SK-N-SH (cell line): ENCODE measurements at regions not wholly inside any gene's neighbourhood (a gene's known extent, or its start where the extent isn't known, plus 50 kb on each side); places are given as distances from the start of the nearest gene placed in this dataset.

ENCODE experiments used
- CTCF ChIA-PET: fragments of 300-600, 350-600 bp; formaldehyde crosslinking; extraction: SDS; loops from one replicate; lab custom pipeline; 2021; lab: Yijun Ruan, JAX
- POLR2A ChIA-PET: fragments of 350-600 bp; sonication (Branson Sonifier 250); formaldehyde crosslinking; extraction: SDS; loops from one replicate; lab custom pipeline; 2020; ENCODE audit warnings: antibody characterized with exemption, inconsistent platforms; lab: Yijun Ruan, JAX
- DNase-seq: peaks from one replicate; pipeline ENCODE4 v3.0.0; 2012
- H2AFZ ChIP-seq: fragments of 200-600 bp; sonication (generic); 2 replicates; pipeline ENCODE4 v1.8.1; 2016; ENCODE audit warnings: antibody characterized with exemption, mild to moderate bottlenecking, low read depth
- H3F3A ChIP-seq: fragments of 200-600 bp; sonication (generic); replicated peaks from 2 replicates; pipeline ENCODE3; 2016; ENCODE audit warnings: antibody characterized with exemption, mild to moderate bottlenecking; ENCODE audit not compliant: insufficient read depth
- H3K27ac ChIP-seq, 2 experiments: fragments of 200-500 bp in 1 of 2; fragments of 200-600 bp in 1 of 2; sonication (Bioruptor generic) in 1 of 2; sonication (generic), shearing (Covaris generic) in 1 of 2; 2 replicates each; pipeline versions ENCODE4 v1.5.1 to v1.6.1; 2014 to 2016; ENCODE audit warnings: low read depth in 2 of 2, inconsistent platforms in 1 of 2, low read length in 1 of 2, mild to moderate bottlenecking in 1 of 2, mixed read lengths in 1 of 2
- H3K27me3 ChIP-seq: fragments of 200-600 bp; sonication (generic), shearing (Covaris generic); 2 replicates; pipeline ENCODE4 v1.6.1; 2016; ENCODE audit warnings: mixed run types; ENCODE audit not compliant: insufficient read depth
- H3K36me3 ChIP-seq, 2 experiments: fragments of 200-500 bp in 1 of 2; fragments of 200-600 bp in 1 of 2; sonication (Bioruptor generic) in 1 of 2; sonication (generic) in 1 of 2; replicated peaks in 1 of 2; 2 replicates each; pipeline versions ENCODE3 to v1.5.1; 2014 to 2016; ENCODE audit warnings: low read length in 1 of 2, mild to moderate bottlenecking in 1 of 2; ENCODE audit not compliant: insufficient read depth in 2 of 2, control insufficient read depth in 1 of 2
- H3K4me1 ChIP-seq, 2 experiments: fragments of 200-500 bp in 1 of 2; fragments of 200-600 bp in 1 of 2; sonication (Bioruptor generic) in 1 of 2; sonication (generic), shearing (Covaris generic) in 1 of 2; 2 replicates each; pipeline versions ENCODE4 v1.5.1 to v1.6.1; 2014 to 2016; ENCODE audit warnings: low read depth in 1 of 2, low read length in 1 of 2, mixed run types in 1 of 2; ENCODE audit not compliant: insufficient read depth in 2 of 2, control insufficient read depth in 1 of 2
- H3K4me2 ChIP-seq: fragments of 200-600 bp; sonication (generic), shearing (Covaris generic); 2 replicates; pipeline ENCODE4 v1.6.1; 2017; ENCODE audit warnings: mixed run types
- H3K4me3 ChIP-seq, 2 experiments: fragments of 200-500 bp in 1 of 2; fragments of 200-600 bp in 1 of 2; sonication (Bioruptor generic) in 1 of 2; sonication (generic), shearing (Covaris generic) in 1 of 2; 2 replicates each; pipeline versions ENCODE4 v1.5.1 to v1.8.1; 2014 to 2016; ENCODE audit warnings: low read depth in 2 of 2, inconsistent platforms in 1 of 2, low read length in 1 of 2, mild to moderate bottlenecking in 1 of 2, mixed read lengths in 1 of 2, moderate library complexity in 1 of 2
- H3K79me2 ChIP-seq: fragments of 200-600 bp; sonication (generic); 2 replicates; pipeline ENCODE4 v1.8.1; 2017; ENCODE audit warnings: mild to moderate bottlenecking; ENCODE audit not compliant: insufficient read depth
- H3K9ac ChIP-seq: fragments of 200-600 bp; sonication (generic); 2 replicates; pipeline ENCODE4 v1.6.1; 2017; ENCODE audit warnings: mixed run types
- H3K9me2 ChIP-seq: fragments of 200-600 bp; sonication (generic); 2 replicates; pipeline ENCODE4 v1.6.1; 2017; ENCODE audit warnings: mixed run types
- H3K9me3 ChIP-seq: fragments of 200-600 bp; sonication (generic); 2 replicates; pipeline ENCODE4 v1.6.1; 2017; ENCODE audit warnings: mixed run types, mild to moderate bottlenecking, moderate library complexity
- H4K20me1 ChIP-seq: fragments of 200-600 bp; sonication (generic); 2 replicates; pipeline ENCODE4 v1.6.1; 2017; ENCODE audit warnings: mild to moderate bottlenecking, mixed run types; ENCODE audit not compliant: insufficient read depth
- ELF1 ChIP-seq: IDR thresholded peaks from 2 replicates; pipeline ENCODE4 v1.4.0; 2012
- FOSL2 ChIP-seq: IDR thresholded peaks from 2 replicates; pipeline ENCODE4 v1.4.0; 2012; ENCODE audit warnings: low read depth, mild to moderate bottlenecking, moderate library complexity, borderline replicate concordance
- FOXM1 ChIP-seq: IDR thresholded peaks from 2 replicates; pipeline ENCODE4 v1.4.0; 2012; ENCODE audit warnings: low read depth, mild to moderate bottlenecking
- MXI1 ChIP-seq: IDR thresholded peaks from 2 replicates; pipeline ENCODE4 v1.6.1; 2012; ENCODE audit warnings: mild to moderate bottlenecking, low read depth, low read length, improper control_type of control experiment
- RAD21 ChIP-seq: IDR thresholded peaks from 2 replicates; pipeline ENCODE4 v1.6.1; 2012; ENCODE audit warnings: mild to moderate bottlenecking, low read length
- RFX5 ChIP-seq: IDR thresholded peaks from 2 replicates; pipeline ENCODE4 v1.6.1; 2012; ENCODE audit warnings: mild to moderate bottlenecking, improper control_type of control experiment, low read length
- SIN3A ChIP-seq: IDR thresholded peaks from 2 replicates; pipeline ENCODE4 v1.6.1; 2012; ENCODE audit warnings: low read depth, mild to moderate bottlenecking, low read length, moderate library complexity, borderline replicate concordance
- USF1 ChIP-seq: IDR thresholded peaks from 2 replicates; pipeline ENCODE4 v1.4.0; 2012; ENCODE audit warnings: low read depth, borderline replicate concordance
- USF2 ChIP-seq: fragments of 150-350 bp; IDR thresholded peaks from 2 replicates; pipeline ENCODE4 v1.6.1; 2017; ENCODE audit warnings: antibody characterized with exemption, low read length, low read depth, borderline replicate concordance
- WGBS: methylation state at CpG from one replicate; pipeline ENCODE4 v1.1.6; 2017; ENCODE audit warnings: low lambda C conversion rate; 5-methylcytosine and 5-hydroxymethylcytosine counted together
- TF ChIP-seq, protein P1 (sequence below): fragments of 150-350 bp; IDR thresholded peaks from 2 replicates; pipeline ENCODE4 v1.6.1; 2016; ENCODE audit warnings: mild to moderate bottlenecking, low read depth, low read length
- TF ChIP-seq, protein P2 (sequence below): IDR thresholded peaks from 2 replicates; pipeline ENCODE4 v1.6.1; 2012; ENCODE audit warnings: mild to moderate bottlenecking, low read depth, low read length, moderate library complexity

DNA sequence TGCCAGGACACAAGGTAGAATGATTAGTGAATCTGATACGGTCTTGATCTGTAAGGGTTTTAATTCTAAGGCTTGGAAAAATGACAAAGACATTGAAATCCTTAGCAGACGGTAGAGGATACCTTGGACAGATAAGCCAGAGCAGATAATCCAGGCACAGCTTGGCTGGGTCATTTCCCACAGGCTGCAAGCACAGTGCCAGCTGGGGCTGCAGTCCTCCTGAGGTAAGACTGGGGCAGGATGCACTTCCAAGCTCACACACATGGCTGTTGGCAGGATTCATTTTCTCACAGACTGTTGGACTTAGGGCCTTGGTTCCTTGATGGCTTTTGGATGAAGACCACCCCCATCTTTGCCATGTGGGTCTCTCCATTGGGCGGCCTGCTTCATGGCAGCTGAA, 63.2 kb upstream of the BMPER start:
- CTCF ChIA-PET = interaction anchor here (1.0 to 2.4 kb wide), 2 partner anchors 53 to 91 kb away, joined by 3 to 9 read pairs; no protein-coding TSS in a partner anchor
- no peak for TF ChIP-seq SIN3A
- TF ChIP-seq USF2 = no peak
- TF ChIP-seq USF1 = no peak
- no peak for TF ChIP-seq FOXM1
- no peak for TF ChIP-seq RAD21
- no peak for TF ChIP-seq RFX5
- TF ChIP-seq ELF1 = no peak
- TF ChIP-seq, protein P1, sequence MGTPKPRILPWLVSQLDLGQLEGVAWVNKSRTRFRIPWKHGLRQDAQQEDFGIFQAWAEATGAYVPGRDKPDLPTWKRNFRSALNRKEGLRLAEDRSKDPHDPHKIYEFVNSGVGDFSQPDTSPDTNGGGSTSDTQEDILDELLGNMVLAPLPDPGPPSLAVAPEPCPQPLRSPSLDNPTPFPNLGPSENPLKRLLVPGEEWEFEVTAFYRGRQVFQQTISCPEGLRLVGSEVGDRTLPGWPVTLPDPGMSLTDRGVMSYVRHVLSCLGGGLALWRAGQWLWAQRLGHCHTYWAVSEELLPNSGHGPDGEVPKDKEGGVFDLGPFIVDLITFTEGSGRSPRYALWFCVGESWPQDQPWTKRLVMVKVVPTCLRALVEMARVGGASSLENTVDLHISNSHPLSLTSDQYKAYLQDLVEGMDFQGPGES = no peak
- TF ChIP-seq, protein P2, sequence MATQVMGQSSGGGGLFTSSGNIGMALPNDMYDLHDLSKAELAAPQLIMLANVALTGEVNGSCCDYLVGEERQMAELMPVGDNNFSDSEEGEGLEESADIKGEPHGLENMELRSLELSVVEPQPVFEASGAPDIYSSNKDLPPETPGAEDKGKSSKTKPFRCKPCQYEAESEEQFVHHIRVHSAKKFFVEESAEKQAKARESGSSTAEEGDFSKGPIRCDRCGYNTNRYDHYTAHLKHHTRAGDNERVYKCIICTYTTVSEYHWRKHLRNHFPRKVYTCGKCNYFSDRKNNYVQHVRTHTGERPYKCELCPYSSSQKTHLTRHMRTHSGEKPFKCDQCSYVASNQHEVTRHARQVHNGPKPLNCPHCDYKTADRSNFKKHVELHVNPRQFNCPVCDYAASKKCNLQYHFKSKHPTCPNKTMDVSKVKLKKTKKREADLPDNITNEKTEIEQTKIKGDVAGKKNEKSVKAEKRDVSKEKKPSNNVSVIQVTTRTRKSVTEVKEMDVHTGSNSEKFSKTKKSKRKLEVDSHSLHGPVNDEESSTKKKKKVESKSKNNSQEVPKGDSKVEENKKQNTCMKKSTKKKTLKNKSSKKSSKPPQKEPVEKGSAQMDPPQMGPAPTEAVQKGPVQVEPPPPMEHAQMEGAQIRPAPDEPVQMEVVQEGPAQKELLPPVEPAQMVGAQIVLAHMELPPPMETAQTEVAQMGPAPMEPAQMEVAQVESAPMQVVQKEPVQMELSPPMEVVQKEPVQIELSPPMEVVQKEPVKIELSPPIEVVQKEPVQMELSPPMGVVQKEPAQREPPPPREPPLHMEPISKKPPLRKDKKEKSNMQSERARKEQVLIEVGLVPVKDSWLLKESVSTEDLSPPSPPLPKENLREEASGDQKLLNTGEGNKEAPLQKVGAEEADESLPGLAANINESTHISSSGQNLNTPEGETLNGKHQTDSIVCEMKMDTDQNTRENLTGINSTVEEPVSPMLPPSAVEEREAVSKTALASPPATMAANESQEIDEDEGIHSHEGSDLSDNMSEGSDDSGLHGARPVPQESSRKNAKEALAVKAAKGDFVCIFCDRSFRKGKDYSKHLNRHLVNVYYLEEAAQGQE = no peak
- no peak for TF ChIP-seq FOSL2
- TF ChIP-seq MXI1 = no peak
- Histone ChIP-seq H3K4me2 (no peak overlapping the region), H3K79me2 (no peaks in the 10 kb centered on the region), H3K27me3 (no peaks in the 10 kb centered on the region), H3K36me3 (no peaks in the 10 kb centered on the region), H3K9me2 (no peaks in the 10 kb centered on the region), H3F3A (no peaks in the 10 kb centered on the region), H2AFZ (no peak overlapping the region), H4K20me1 (no peaks in the 10 kb centered on the region), H3K27ac (no peak overlapping the region), H3K9ac (no peak overlapping the region), H3K4me1 (peaks cover 0 to 13% of the 10 kb centered on the region in 2 experiments; a peak in 3 of 4 replicates), H3K4me3 (no peak overlapping the region), H3K9me3 (no peaks in the 10 kb centered on the region)
- DNase-seq = no peak
- WGBS = 67% methylated on average over 3 of the region's 3 CpGs
- POLR2A ChIA-PET = no interaction called here
